H9 (cell line): ENCODE measurements at regions not wholly inside any gene's neighbourhood (a gene's known extent, or its start where the extent isn't known, plus 50 kb on each side); places are given as distances from the start of the nearest gene placed in this dataset.

ENCODE experiments used
- DNase-seq: peaks from one replicate; pipeline ENCODE4 v3.0.0-alpha.2; 2017
- H2AFZ ChIP-seq: one replicate; pipeline ENCODE4 v1.6.1; 2013; ENCODE audit warnings: mild to moderate bottlenecking, low read length, control low read depth, moderate library complexity
- H2AK5ac ChIP-seq: 2 replicates; pipeline ENCODE4 v1.6.1; 2013; ENCODE audit warnings: low read length, control low read depth, mixed read lengths; ENCODE audit not compliant: insufficient read length
- H2BK120ac ChIP-seq: one replicate; pipeline ENCODE4 v1.6.1; 2013; ENCODE audit warnings: low read depth, mild to moderate bottlenecking, low read length, control low read depth, inconsistent platforms; ENCODE audit not compliant: poor library complexity, severe bottlenecking
- H2BK12ac ChIP-seq: 2 replicates; pipeline ENCODE4 v1.6.1; 2013; ENCODE audit warnings: low read length, control low read depth, mixed read lengths, low read depth; ENCODE audit not compliant: insufficient read length
- H2BK15ac ChIP-seq: 2 replicates; pipeline ENCODE4 v1.6.1; 2013; ENCODE audit warnings: low read depth, low read length, control low read depth
- H2BK20ac ChIP-seq: one replicate; pipeline ENCODE4 v1.6.1; 2013; ENCODE audit warnings: low read depth, mild to moderate bottlenecking, low read length, control low read depth, inconsistent platforms; ENCODE audit not compliant: poor library complexity, severe bottlenecking
- H2BK5ac ChIP-seq: 2 replicates; pipeline ENCODE4 v1.6.1; 2013; ENCODE audit warnings: low read length, control low read depth, mixed read lengths; ENCODE audit not compliant: insufficient read length
- H3K14ac ChIP-seq: 2 replicates; pipeline ENCODE4 v1.6.1; 2013; ENCODE audit warnings: low read length, control low read depth; ENCODE audit not compliant: insufficient read depth
- H3K18ac ChIP-seq: 2 replicates; pipeline ENCODE4 v1.6.1; 2013; ENCODE audit warnings: low read depth, mild to moderate bottlenecking, mixed read lengths, low read length, control low read depth; ENCODE audit not compliant: insufficient read length
- H3K23ac ChIP-seq: 2 replicates; pipeline ENCODE4 v1.6.1; 2013; ENCODE audit warnings: low read length, control low read depth, mixed read lengths, low read depth; ENCODE audit not compliant: insufficient read length
- H3K23me2 ChIP-seq: 2 replicates; pipeline ENCODE4 v1.6.1; 2013; ENCODE audit warnings: low read depth, mild to moderate bottlenecking, mixed read lengths, low read length, control low read depth; ENCODE audit not compliant: insufficient read length, poor library complexity, severe bottlenecking
- H3K27ac ChIP-seq: 2 replicates; pipeline ENCODE4 v1.5.1; 2013; ENCODE audit warnings: low read length, control low read depth, mixed read lengths, low read depth; ENCODE audit not compliant: insufficient read length
- H3K27me3 ChIP-seq: 2 replicates; pipeline ENCODE4 v1.6.1; 2013; ENCODE audit warnings: low read length, control low read depth, inconsistent platforms; ENCODE audit not compliant: insufficient read depth
- H3K4ac ChIP-seq: 2 replicates; pipeline ENCODE4 v1.6.1; 2013; ENCODE audit warnings: low read depth, mild to moderate bottlenecking, control low read depth, inconsistent platforms, low read length, moderate library complexity
- H3K4me1 ChIP-seq: 2 replicates; pipeline ENCODE4 v1.6.1; 2013; ENCODE audit warnings: low read length, control low read depth, inconsistent platforms; ENCODE audit not compliant: insufficient read depth
- H3K4me2 ChIP-seq: 2 replicates; pipeline ENCODE4 v1.6.1; 2013; ENCODE audit warnings: low read length, control low read depth, mixed read lengths; ENCODE audit not compliant: insufficient read length, insufficient read depth
- H3K56ac ChIP-seq: 2 replicates; pipeline ENCODE4 v1.6.1; 2013; ENCODE audit warnings: low read depth, mild to moderate bottlenecking, mixed read lengths, low read length, control low read depth; ENCODE audit not compliant: insufficient read length
- H3K79me1 ChIP-seq: 2 replicates; pipeline ENCODE4 v1.6.1; 2013; ENCODE audit warnings: low read depth, mild to moderate bottlenecking, moderate library complexity, low read length, control low read depth, inconsistent platforms; ENCODE audit not compliant: insufficient read depth, poor library complexity, severe bottlenecking
- H3K79me2 ChIP-seq: 2 replicates; pipeline ENCODE4 v1.6.1; 2013; ENCODE audit warnings: low read length, control low read depth, inconsistent platforms; ENCODE audit not compliant: insufficient read depth
- H3K9ac ChIP-seq: 2 replicates; pipeline ENCODE4 v1.6.1; 2013; ENCODE audit warnings: low read length, control low read depth, mixed read lengths; ENCODE audit not compliant: insufficient read length; ENCODE audit errors: extremely low read depth
- H3K9me3 ChIP-seq: one replicate; pipeline ENCODE4 v1.6.1; 2013; ENCODE audit warnings: low read depth, low read length, inconsistent platforms; ENCODE audit not compliant: control insufficient read depth
- H3T11ph ChIP-seq: one replicate; pipeline ENCODE4 v1.6.1; 2013; ENCODE audit warnings: mild to moderate bottlenecking, low read length, control low read depth, inconsistent platforms
- H4K20me1 ChIP-seq: one replicate; pipeline ENCODE4 v1.6.1; 2013; ENCODE audit not compliant: control insufficient read depth, insufficient read length, insufficient read depth
- H4K5ac ChIP-seq: 2 replicates; pipeline ENCODE4 v1.6.1; 2013; ENCODE audit warnings: low read depth, mild to moderate bottlenecking, mixed read lengths, low read length, control low read depth; ENCODE audit not compliant: insufficient read length
- H4K8ac ChIP-seq: replicated peaks from 2 replicates; pipeline ENCODE4 v1.6.1; 2013; ENCODE audit warnings: low read length, control low read depth, mixed read lengths, low read depth; ENCODE audit not compliant: insufficient read length
- H4K91ac ChIP-seq: 2 replicates; pipeline ENCODE4 v1.6.1; 2013; ENCODE audit warnings: low read depth, mild to moderate bottlenecking, moderate library complexity, mixed read lengths, low read length, control low read depth; ENCODE audit not compliant: insufficient read length
- H3K27ac Mint-ChIP-seq, 3 experiments: 2 replicates in 2 of 3; 3 replicates in 1 of 3; pipeline ENCODE4 v1.8.0; 2020 to 2021; ENCODE audit warnings: mixed read lengths in 3 of 3, mild to moderate bottlenecking in 1 of 3, moderate library complexity in 1 of 3
- H3K27me3 Mint-ChIP-seq: 2 replicates; pipeline ENCODE4 v1.8.0; 2021; ENCODE audit warnings: low read depth, mild to moderate bottlenecking, moderate library complexity, mixed read lengths
- H3K36me3 Mint-ChIP-seq, 3 experiments: 2 replicates in 2 of 3; 3 replicates in 1 of 3; pipeline ENCODE4 v1.8.0; 2020 to 2021; ENCODE audit warnings: low read depth in 3 of 3, mixed read lengths in 3 of 3; ENCODE audit not compliant: insufficient read depth in 1 of 3
- H3K4me1 Mint-ChIP-seq, 2 experiments: 2 replicates each; pipeline ENCODE4 v1.8.0; 2020; ENCODE audit warnings: mixed read lengths in 2 of 2
- H3K4me3 Mint-ChIP-seq, 2 experiments: 2 replicates in 1 of 2; 3 replicates in 1 of 2; pipeline ENCODE4 v1.8.0; 2020 to 2021; ENCODE audit warnings: mild to moderate bottlenecking in 2 of 2, mixed read lengths in 2 of 2, moderate library complexity in 1 of 2
- H3K9me3 Mint-ChIP-seq, 2 experiments: 2 replicates in 1 of 2; 3 replicates in 1 of 2; pipeline ENCODE4 v1.8.0; 2020; ENCODE audit warnings: mild to moderate bottlenecking in 2 of 2, mixed read lengths in 2 of 2, moderate library complexity in 1 of 2
- CTCF ChIP-seq: fragments of 200-600 bp; sonication (generic); conservative IDR thresholded peaks from 3 replicates; pipeline ENCODE4 v1.8.0; 2021; ENCODE audit warnings: antibody characterized with exemption, mild to moderate bottlenecking
- WGBS: extraction: QIAGEN DNeasy Blood & Tissue Kit; methylation state at CpG from one replicate; pipeline ENCODE4 v1.1.7; 2013; ENCODE audit warnings: missing lambda C conversion rate, low lambda C conversion rate, mixed read lengths; ENCODE audit not compliant: insufficient read length; ENCODE audit errors: extremely low coverage; 5-methylcytosine and 5-hydroxymethylcytosine counted together

GRCh38 chr4:136442447-136442846 is 1089.8 kb downstream of the PCDH18 start:
- H3K9me3 ChIP-seq, result no peaks in the 10 kb centered on the region
- H4K8ac ChIP-seq, result no peak overlapping the region
- no peak overlapping the region for H2BK20ac ChIP-seq
- no peak overlapping the region for H3K23ac ChIP-seq
- no peak overlapping the region for H2AK5ac ChIP-seq
- H2BK15ac ChIP-seq, result no peak overlapping the region
- H3K4me2 ChIP-seq, result no peak overlapping the region
- no peak overlapping the region for H3K9ac ChIP-seq
- H3K27ac Mint-ChIP-seq, result no peak overlapping the region
- no peak overlapping the region for H4K91ac ChIP-seq
- no peaks in the 10 kb centered on the region for H3K4me1 ChIP-seq
- no peaks in the 10 kb centered on the region for H3K9me3 Mint-ChIP-seq
- no peak overlapping the region for H2BK12ac ChIP-seq
- no peak for DNase-seq
- no peak overlapping the region for H3K27ac ChIP-seq
- no peak overlapping the region for H2AFZ ChIP-seq
- no peak overlapping the region for H4K5ac ChIP-seq
- no peaks in the 10 kb centered on the region for H4K20me1 ChIP-seq
- H3K4me1 Mint-ChIP-seq, result no peaks in the 10 kb centered on the region
- H3K23me2 ChIP-seq, result no peaks in the 10 kb centered on the region
- H3K18ac ChIP-seq, result no peak overlapping the region
- H2BK5ac ChIP-seq, result no peak overlapping the region
- no peak overlapping the region for H3K14ac ChIP-seq
- H3K79me2 ChIP-seq, result no peaks in the 10 kb centered on the region
- H3K4me3 Mint-ChIP-seq, result no peak overlapping the region
- no peaks in the 10 kb centered on the region for H3K36me3 Mint-ChIP-seq
- H3K79me1 ChIP-seq, result no peaks in the 10 kb centered on the region
- WGBS, result no CpG with 5 or more reads among the region's 5 CpGs
- no peaks in the 10 kb centered on the region for H3K27me3 Mint-ChIP-seq
- H3K27me3 ChIP-seq, result no peaks in the 10 kb centered on the region
- H3K4ac ChIP-seq, result no peak overlapping the region
- no peak overlapping the region for H2BK120ac ChIP-seq
- no peak for TF ChIP-seq CTCF
- H3T11ph ChIP-seq, result no peak overlapping the region
- no peak overlapping the region for H3K56ac ChIP-seq
